Keratinocyte (primary cell): ENCODE measurements at regions not wholly inside any gene's neighbourhood (a gene's known extent, or its start where the extent isn't known, plus 50 kb on each side); places are given as distances from the start of the nearest gene placed in this dataset.

Experiments
- EZH2 ChIP-seq: IDR thresholded peaks from one replicate; pipeline ENCODE4 v1.6.1; 2012; ENCODE audit warnings: inconsistent platforms, mild to moderate bottlenecking, low read length, moderate library complexity
- TF ChIP-seq, protein P1 (sequence below), 3 experiments: IDR thresholded peaks in 1 of 3; conservative IDR thresholded peaks in 1 of 3; optimal IDR thresholded peaks in 1 of 3; 2 replicates in 2 of 3; 3 replicates in 1 of 3; pipeline versions ENCODE3 to v1.5.1; 2011; ENCODE audit warnings: low read length in 3 of 3, mild to moderate bottlenecking in 3 of 3, moderate library complexity in 2 of 3, control low read depth in 1 of 3, inconsistent platforms in 1 of 3; ENCODE audit not compliant: insufficient read depth in 2 of 3; ENCODE audit errors: extremely low read depth in 1 of 3

DNA sequence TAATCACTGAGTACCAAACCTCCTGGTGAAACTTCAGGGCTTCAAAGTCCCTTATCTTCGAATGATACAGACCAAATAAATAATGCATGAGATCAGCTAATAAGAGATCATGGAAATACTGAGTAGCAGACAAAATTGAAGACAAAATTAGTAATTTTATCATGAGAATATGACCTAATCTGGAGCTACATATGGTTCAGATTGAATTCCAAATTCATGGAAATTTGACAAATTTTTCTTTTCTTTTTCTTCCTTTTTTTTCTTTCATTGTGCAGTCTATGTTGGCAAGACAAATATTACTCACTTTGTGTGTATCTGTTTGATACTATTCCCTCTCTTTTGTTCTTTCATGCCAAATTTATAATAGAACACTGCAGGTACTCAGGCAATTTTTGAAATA lies 218.1 kb upstream of the KCNJ16 start:
- TF ChIP-seq EZH2, result no peak
- TF ChIP-seq, protein P1, sequence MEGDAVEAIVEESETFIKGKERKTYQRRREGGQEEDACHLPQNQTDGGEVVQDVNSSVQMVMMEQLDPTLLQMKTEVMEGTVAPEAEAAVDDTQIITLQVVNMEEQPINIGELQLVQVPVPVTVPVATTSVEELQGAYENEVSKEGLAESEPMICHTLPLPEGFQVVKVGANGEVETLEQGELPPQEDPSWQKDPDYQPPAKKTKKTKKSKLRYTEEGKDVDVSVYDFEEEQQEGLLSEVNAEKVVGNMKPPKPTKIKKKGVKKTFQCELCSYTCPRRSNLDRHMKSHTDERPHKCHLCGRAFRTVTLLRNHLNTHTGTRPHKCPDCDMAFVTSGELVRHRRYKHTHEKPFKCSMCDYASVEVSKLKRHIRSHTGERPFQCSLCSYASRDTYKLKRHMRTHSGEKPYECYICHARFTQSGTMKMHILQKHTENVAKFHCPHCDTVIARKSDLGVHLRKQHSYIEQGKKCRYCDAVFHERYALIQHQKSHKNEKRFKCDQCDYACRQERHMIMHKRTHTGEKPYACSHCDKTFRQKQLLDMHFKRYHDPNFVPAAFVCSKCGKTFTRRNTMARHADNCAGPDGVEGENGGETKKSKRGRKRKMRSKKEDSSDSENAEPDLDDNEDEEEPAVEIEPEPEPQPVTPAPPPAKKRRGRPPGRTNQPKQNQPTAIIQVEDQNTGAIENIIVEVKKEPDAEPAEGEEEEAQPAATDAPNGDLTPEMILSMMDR (optimal IDR thresholded peaks at IDR 0.05 in 1 of 3, IDR thresholded peaks at IDR 0.05 in 1 of 3, conservative IDR thresholded peaks at IDR 0.05 in 1 of 3; ENCODE audit: extremely low read depth in 1 of 3, insufficient read depth in 2 of 3, low read length in 3 of 3), result no peak
